Ascending aorta (tissue), 2 donors: ENCODE measurements at regions not wholly inside any gene's neighbourhood (a gene's known extent, or its start where the extent isn't known, plus 50 kb on each side); places are given as distances from the start of the nearest gene placed in this dataset.

Experiments used
- DNase-seq, 2 donors: peaks; one replicate each; pipeline ENCODE4 v3.0.0-alpha.2; 2019; ENCODE audit warnings: low spot score in 2 of 2
- H3K27ac ChIP-seq, 2 donors: fragments of 200-600 bp; sonication (generic); one replicate each; pipeline ENCODE4 v1.5.1; 2016 to 2017; ENCODE audit warnings: mild to moderate bottlenecking in 1 of 2
- H3K27me3 ChIP-seq: fragments of 200-600 bp; sonication (generic); one replicate; pipeline ENCODE4 v1.5.1; 2017
- H3K36me3 ChIP-seq, 2 donors: fragments of 200-600 bp; sonication (generic); one replicate each; pipeline ENCODE4 v1.5.1; 2016
- H3K4me1 ChIP-seq, 2 donors: fragments of 200-600 bp; sonication (generic); one replicate each; pipeline ENCODE4 v1.5.1; 2016 to 2017; ENCODE audit warnings: mild to moderate bottlenecking in 1 of 2
- H3K4me3 ChIP-seq, 2 donors: fragments of 200-600 bp; sonication (generic); one replicate each; pipeline ENCODE4 v1.5.1; 2016 to 2017; ENCODE audit warnings: mild to moderate bottlenecking in 1 of 2
- H3K9me3 ChIP-seq, 2 donors: fragments of 200-600 bp; sonication (generic); one replicate each; pipeline ENCODE4 v1.5.1; 2016
- intact Hi-C: fragments of 100-400 bp; cut with DNase I; formaldehyde crosslinking; loops from one replicate; pipeline ENCODE4 v1.15.1; 2023
- TF ChIP-seq, protein P1 (sequence below), 3 experiments: fragments of 200-600 bp in 2 of 3; fragments of 450-650 bp in 1 of 3; sonication (generic) in 2 of 3; IDR thresholded peaks; one replicate each; pipeline ENCODE4 v1.5.1; 2016 to 2019; ENCODE audit warnings: antibody characterized with exemption in 3 of 3, mild to moderate bottlenecking in 1 of 3, moderate library complexity in 1 of 3

GRCh38 chr11:121770939-121771595, 318.3 kb upstream of the SORL1-AS1 start:
- no peaks in the 10 kb centered on the region for H3K9me3 ChIP-seq
- intact Hi-C loops: no loop called here
- H3K36me3 ChIP-seq: no peaks in the 10 kb centered on the region
- H3K4me1 ChIP-seq: peaks cover 0 to 10% of the 10 kb centered on the region in 2 donors
- no peak for DNase-seq
- no peak overlapping the region for H3K4me3 ChIP-seq
- H3K27ac ChIP-seq: no peak overlapping the region
- TF ChIP-seq, protein P1, sequence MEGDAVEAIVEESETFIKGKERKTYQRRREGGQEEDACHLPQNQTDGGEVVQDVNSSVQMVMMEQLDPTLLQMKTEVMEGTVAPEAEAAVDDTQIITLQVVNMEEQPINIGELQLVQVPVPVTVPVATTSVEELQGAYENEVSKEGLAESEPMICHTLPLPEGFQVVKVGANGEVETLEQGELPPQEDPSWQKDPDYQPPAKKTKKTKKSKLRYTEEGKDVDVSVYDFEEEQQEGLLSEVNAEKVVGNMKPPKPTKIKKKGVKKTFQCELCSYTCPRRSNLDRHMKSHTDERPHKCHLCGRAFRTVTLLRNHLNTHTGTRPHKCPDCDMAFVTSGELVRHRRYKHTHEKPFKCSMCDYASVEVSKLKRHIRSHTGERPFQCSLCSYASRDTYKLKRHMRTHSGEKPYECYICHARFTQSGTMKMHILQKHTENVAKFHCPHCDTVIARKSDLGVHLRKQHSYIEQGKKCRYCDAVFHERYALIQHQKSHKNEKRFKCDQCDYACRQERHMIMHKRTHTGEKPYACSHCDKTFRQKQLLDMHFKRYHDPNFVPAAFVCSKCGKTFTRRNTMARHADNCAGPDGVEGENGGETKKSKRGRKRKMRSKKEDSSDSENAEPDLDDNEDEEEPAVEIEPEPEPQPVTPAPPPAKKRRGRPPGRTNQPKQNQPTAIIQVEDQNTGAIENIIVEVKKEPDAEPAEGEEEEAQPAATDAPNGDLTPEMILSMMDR (IDR thresholded peaks at IDR 0.05): no peak
- H3K27me3 ChIP-seq: no peaks in the 10 kb centered on the region

DNA sequence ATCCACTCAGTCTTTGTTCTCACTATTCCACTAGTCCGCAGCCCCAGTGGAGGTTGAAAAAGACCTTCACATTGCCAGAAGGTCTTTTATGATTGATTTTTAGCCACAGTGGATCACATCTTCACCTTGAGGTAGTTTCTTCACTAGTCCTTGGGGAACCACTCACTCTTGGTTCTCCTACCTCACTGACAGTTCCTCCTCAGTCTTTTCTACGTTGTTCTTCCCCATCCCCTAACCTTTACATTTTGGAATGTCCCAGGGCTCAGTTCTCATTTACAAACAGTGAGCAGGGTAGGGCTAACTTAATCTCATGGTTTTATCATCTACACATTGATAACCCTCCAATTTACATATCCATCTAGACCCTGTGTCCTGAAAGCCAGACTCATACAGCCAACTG, 316.4 kb upstream of the SORL1-AS1 start:
- no peaks in the 10 kb centered on the region for H3K9me3 ChIP-seq
- TF ChIP-seq, protein P1 (IDR thresholded peaks at IDR 0.05): no peak
- H3K36me3 ChIP-seq: no peaks in the 10 kb centered on the region
- H3K4me1 ChIP-seq: peaks cover 0 to 5% of the 10 kb centered on the region in 2 donors
- intact Hi-C loops: no loop called here
- no peaks in the 10 kb centered on the region for H3K27me3 ChIP-seq
- H3K27ac ChIP-seq: no peak overlapping the region
- DNase-seq: no peak
- no peak overlapping the region for H3K4me3 ChIP-seq

- intact Hi-C loops: no loop called here
- H3K27me3 ChIP-seq: no peaks in the 10 kb centered on the region
Measured at GRCh38 chr11:121767433-121767832, 314.7 kb upstream of the SORL1-AS1 start.

DNA sequence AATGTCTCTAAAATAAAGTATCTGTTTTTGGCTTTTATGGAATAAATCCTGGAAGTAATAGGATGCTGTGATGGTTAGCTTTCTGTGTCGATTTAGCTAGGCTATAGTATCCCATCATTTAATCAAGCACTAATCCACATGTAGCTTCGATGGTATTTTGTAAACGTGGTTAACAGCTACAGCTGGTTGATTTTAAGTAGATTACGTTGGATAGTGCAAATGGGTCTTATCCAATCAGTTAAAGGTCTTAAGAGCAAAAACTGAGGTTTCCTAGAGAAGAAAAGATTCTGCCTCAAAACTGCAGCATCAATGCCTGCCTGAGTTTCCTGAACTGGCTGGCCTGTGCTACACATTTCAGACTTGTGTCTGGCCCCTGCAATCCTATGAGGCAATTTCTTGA, 314.2 kb upstream of the SORL1-AS1 start:
- Histone ChIP-seq H3K9me3 (no peaks in the 10 kb centered on the region), H3K27ac (no peak overlapping the region), H3K4me1 (peaks cover 0 to 9% of the 10 kb centered on the region in 2 donors), H3K4me3 (no peak overlapping the region), H3K36me3 (no peaks in the 10 kb centered on the region), H3K27me3 (no peaks in the 10 kb centered on the region)
- no peak for DNase-seq
- intact Hi-C loops: no loop called here
- TF ChIP-seq, protein P1 (IDR thresholded peaks at IDR 0.05): no peak

More at GRCh38 chr11:121767433-121767832, 314.7 kb upstream of the SORL1-AS1 start:
- no peak for DNase-seq
- Histone ChIP-seq H3K4me3 (no peak overlapping the region), H3K4me1 (peaks cover 0 to 8% of the 10 kb centered on the region in 2 donors), H3K36me3 (no peaks in the 10 kb centered on the region), H3K9me3 (no peaks in the 10 kb centered on the region), H3K27ac (no peak overlapping the region)
- TF ChIP-seq, protein P1 (IDR thresholded peaks at IDR 0.05): no peak

GRCh38 chr11:121766166-121766565, 313.4 kb upstream of the SORL1-AS1 start:
- peaks cover 0 to 9% of the 10 kb centered on the region in 2 donors for H3K4me1 ChIP-seq

More at GRCh38 chr11:121766166-121766565, 313.4 kb upstream of the SORL1-AS1 start:
- Histone ChIP-seq H3K27ac (no peak overlapping the region), H3K9me3 (no peaks in the 10 kb centered on the region), H3K27me3 (no peaks in the 10 kb centered on the region), H3K36me3 (no peaks in the 10 kb centered on the region), H3K4me3 (no peak overlapping the region)
- intact Hi-C loops: no loop called here
- TF ChIP-seq, protein P1 (IDR thresholded peaks at IDR 0.05): no peak
- no peak for DNase-seq
